PC-9 (cell line): ENCODE measurements at regions not wholly inside any gene's neighbourhood (a gene's known extent, or its start where the extent isn't known, plus 50 kb on each side); places are given as distances from the start of the nearest gene placed in this dataset.

ENCODE experiments used
- BruUV-seq: library from RNA; stranded (reverse); fragments of 400-500 nt; replicated peaks from 2 replicates; lab custom pipeline; 2021; lab: Mats Ljungman, UMichigan
- CTCF ChIA-PET: fragments of 300-600 bp; sonication (Branson Sonifier 250); formaldehyde crosslinking; loops from one replicate; lab custom pipeline; 2022; ENCODE audit warnings: antibody characterized with exemption; lab: Charles Lee
- POLR2A ChIA-PET: fragments of 300-600 bp; sonication (Branson Sonifier 250); formaldehyde crosslinking; loops from one replicate; lab custom pipeline; 2022; ENCODE audit warnings: antibody characterized with exemption; ENCODE audit not compliant: unreplicated experiment; lab: Charles Lee
- DNase-seq, 2 experiments: peaks; one replicate each; pipeline versions ENCODE4 v3.0.0 to v3.0.0-alpha.2; 2015 to 2022; ENCODE audit warnings: mixed read lengths in 1 of 2
- H2AFZ ChIP-seq: fragments of 200-600 bp; sonication (generic); 2 replicates; pipeline ENCODE4 v1.8.1; 2017; ENCODE audit warnings: antibody characterized with exemption
- H3F3A ChIP-seq: fragments of 200-600 bp; sonication (generic); 2 replicates; pipeline ENCODE4 v1.8.1; 2017; ENCODE audit warnings: antibody characterized with exemption, mild to moderate bottlenecking, low read depth; ENCODE audit not compliant: insufficient read depth
- H3K27ac ChIP-seq: fragments of 200-600 bp; sonication (generic); 2 replicates; pipeline ENCODE4 v1.6.1; 2016; ENCODE audit warnings: mixed run types
- H3K27me3 ChIP-seq: fragments of 200-600 bp; sonication (generic); 2 replicates; pipeline ENCODE4 v1.6.1; 2016; ENCODE audit warnings: low read depth, mixed run types; ENCODE audit not compliant: insufficient read depth
- H3K36me3 ChIP-seq: fragments of 200-600 bp; sonication (generic); 2 replicates; pipeline ENCODE4 v1.6.1; 2016; ENCODE audit warnings: low read depth, mixed run types
- H3K4me1 ChIP-seq: fragments of 200-600 bp; sonication (generic); replicated peaks from 2 replicates; pipeline ENCODE4 v1.6.1; 2016; ENCODE audit warnings: mixed run types; ENCODE audit not compliant: insufficient read depth
- H3K4me2 ChIP-seq: fragments of 200-600 bp; sonication (generic); 2 replicates; pipeline ENCODE4 v1.6.1; 2017; ENCODE audit warnings: mixed run types
- H3K4me3 ChIP-seq: fragments of 200-600 bp; sonication (generic); 2 replicates; pipeline ENCODE4 v1.6.1; 2016; ENCODE audit warnings: mixed run types
- H3K79me2 ChIP-seq: fragments of 200-600 bp; sonication (generic); 2 replicates; pipeline ENCODE4 v1.6.1; 2017; ENCODE audit warnings: low read depth, mixed run types
- H3K9me2 ChIP-seq: fragments of 200-600 bp; sonication (generic); 2 replicates; pipeline ENCODE4 v1.8.1; 2017; ENCODE audit warnings: mild to moderate bottlenecking; ENCODE audit not compliant: insufficient read depth
- H3K9me3 ChIP-seq: fragments of 200-600 bp; sonication (generic); 2 replicates; pipeline ENCODE4 v1.8.1; 2016; ENCODE audit warnings: low read depth; ENCODE audit not compliant: insufficient read depth
- H4K20me1 ChIP-seq: fragments of 200-600 bp; sonication (generic); 2 replicates; pipeline ENCODE4 v1.8.1; 2017; ENCODE audit not compliant: insufficient read depth
- EZH2 ChIP-seq: fragments of 200-600 bp; sonication (generic); IDR thresholded peaks from 2 replicates; pipeline ENCODE4 v1.8.0; 2017; ENCODE audit warnings: antibody characterized with exemption, low read depth
- intact Hi-C: fragments of 100-400 bp; cut with micrococcal nuclease; formaldehyde crosslinking; loops from one replicate; pipeline ENCODE4 v1.10.0; 2022; ENCODE audit not compliant: unreplicated experiment
- TF ChIP-seq, protein P1 (sequence below): fragments of 200-600 bp; sonication (generic); conservative IDR thresholded peaks from 2 replicates; pipeline ENCODE4 v1.6.1; 2017; ENCODE audit warnings: mixed run types, antibody characterized with exemption, mild to moderate bottlenecking, moderate library complexity

DNA sequence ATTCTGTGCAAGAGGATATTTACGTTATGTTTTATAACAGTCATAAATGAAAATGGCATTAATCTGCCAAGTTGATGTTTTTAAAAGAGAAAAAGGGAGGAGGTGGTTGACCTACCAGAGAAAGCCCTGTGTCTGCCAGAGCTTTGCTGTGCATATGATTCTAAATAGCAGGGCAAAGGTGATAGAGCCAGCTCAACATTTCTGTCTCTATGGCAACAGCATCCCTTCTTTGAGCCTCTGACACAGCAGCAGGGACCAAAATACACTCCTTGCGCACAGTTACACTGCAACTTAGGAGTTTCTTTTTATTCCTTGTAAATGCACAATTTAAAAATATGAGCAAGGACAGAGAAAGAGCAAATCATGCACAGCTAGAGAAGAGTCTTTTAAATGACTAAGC is 133.3 kb upstream of the RAI2 start:
- no peaks in the 10 kb centered on the region for H3K79me2 ChIP-seq
- no peak for TF ChIP-seq EZH2
- TF ChIP-seq, protein P1, sequence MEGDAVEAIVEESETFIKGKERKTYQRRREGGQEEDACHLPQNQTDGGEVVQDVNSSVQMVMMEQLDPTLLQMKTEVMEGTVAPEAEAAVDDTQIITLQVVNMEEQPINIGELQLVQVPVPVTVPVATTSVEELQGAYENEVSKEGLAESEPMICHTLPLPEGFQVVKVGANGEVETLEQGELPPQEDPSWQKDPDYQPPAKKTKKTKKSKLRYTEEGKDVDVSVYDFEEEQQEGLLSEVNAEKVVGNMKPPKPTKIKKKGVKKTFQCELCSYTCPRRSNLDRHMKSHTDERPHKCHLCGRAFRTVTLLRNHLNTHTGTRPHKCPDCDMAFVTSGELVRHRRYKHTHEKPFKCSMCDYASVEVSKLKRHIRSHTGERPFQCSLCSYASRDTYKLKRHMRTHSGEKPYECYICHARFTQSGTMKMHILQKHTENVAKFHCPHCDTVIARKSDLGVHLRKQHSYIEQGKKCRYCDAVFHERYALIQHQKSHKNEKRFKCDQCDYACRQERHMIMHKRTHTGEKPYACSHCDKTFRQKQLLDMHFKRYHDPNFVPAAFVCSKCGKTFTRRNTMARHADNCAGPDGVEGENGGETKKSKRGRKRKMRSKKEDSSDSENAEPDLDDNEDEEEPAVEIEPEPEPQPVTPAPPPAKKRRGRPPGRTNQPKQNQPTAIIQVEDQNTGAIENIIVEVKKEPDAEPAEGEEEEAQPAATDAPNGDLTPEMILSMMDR = no peak
- no peak overlapping the region for H2AFZ ChIP-seq
- intact Hi-C loops = no loop called here
- no peaks in the 10 kb centered on the region for H3K4me1 ChIP-seq
- no peaks in the 10 kb centered on the region for H3K9me3 ChIP-seq
- H3K27ac ChIP-seq = no peak overlapping the region
- no peak for DNase-seq
- CTCF ChIA-PET = no interaction called here
- H4K20me1 ChIP-seq = no peaks in the 10 kb centered on the region
- no TSS peak for BruUV-seq
- no peaks in the 10 kb centered on the region for H3K27me3 ChIP-seq
- POLR2A ChIA-PET = no interaction called here
- no peak overlapping the region for H3K4me2 ChIP-seq
- no peaks in the 10 kb centered on the region for H3K36me3 ChIP-seq
- H3F3A ChIP-seq = no peaks in the 10 kb centered on the region
- no peaks in the 10 kb centered on the region for H3K9me2 ChIP-seq
- H3K4me3 ChIP-seq = no peak overlapping the region

DNA sequence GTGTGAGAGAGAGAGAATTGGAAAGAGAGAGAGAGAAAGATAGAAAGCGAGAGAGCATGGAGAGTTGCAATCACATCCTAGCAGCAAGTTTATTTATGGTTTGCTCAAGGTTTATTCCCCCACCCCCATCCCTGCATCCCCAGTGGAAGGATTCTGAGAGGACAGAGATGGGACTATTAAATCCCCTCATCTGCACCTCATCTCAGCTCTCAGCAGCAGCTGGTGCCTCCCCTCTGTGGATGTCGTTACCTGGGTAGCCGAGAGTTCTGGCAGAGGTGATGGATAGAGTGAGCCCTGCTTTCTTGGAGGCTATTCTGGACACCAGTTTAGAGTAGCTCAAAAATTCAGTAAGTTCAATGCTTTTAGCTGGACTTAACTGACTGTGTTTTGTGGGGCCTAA is 132.0 kb upstream of the RAI2 start:
- no peaks in the 10 kb centered on the region for H3K9me3 ChIP-seq
- no peak for DNase-seq
- no peaks in the 10 kb centered on the region for H3K27me3 ChIP-seq
- no peaks in the 10 kb centered on the region for H3K36me3 ChIP-seq
- H2AFZ ChIP-seq = no peak overlapping the region
- ChIA-PET POLR2A (no interaction called here), CTCF (no interaction called here)
- TF ChIP-seq, protein P1 = no peak
- TF ChIP-seq EZH2 = no peak
- no peaks in the 10 kb centered on the region for H3K4me1 ChIP-seq
- no peak overlapping the region for H3K27ac ChIP-seq
- H4K20me1 ChIP-seq = no peaks in the 10 kb centered on the region
- H3K4me2 ChIP-seq = no peak overlapping the region
- no peaks in the 10 kb centered on the region for H3K79me2 ChIP-seq
- intact Hi-C loops = no loop called here
- H3F3A ChIP-seq = no peaks in the 10 kb centered on the region
- no TSS peak for BruUV-seq
- no peak overlapping the region for H3K4me3 ChIP-seq
- H3K9me2 ChIP-seq = no peaks in the 10 kb centered on the region

DNA sequence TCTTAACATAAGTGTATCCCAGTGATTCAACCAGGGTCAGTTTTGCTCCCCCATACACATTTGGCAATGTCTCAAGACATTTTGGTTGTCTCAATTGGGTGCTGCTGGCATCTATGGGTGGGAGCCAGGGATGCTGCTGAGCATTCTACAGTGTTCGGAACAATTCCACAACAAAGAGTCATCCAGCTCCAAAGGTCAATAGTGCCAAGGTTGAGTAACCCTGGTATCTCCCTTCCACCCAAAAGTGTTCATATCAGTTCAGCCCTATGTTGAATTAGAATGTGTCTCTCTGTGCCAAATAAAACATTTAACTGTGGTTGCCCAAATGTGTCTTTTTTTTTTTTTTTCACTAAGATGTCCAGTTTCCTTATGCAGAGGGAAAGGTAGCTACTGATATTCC is 129.4 kb upstream of the RAI2 start:
- BruUV-seq = no TSS peak
- no peaks in the 10 kb centered on the region for H3K79me2 ChIP-seq
- no peaks in the 10 kb centered on the region for H3K27me3 ChIP-seq
- no peaks in the 10 kb centered on the region for H3K4me1 ChIP-seq
- no peak overlapping the region for H3K27ac ChIP-seq
- H2AFZ ChIP-seq = no peak overlapping the region
- H3K4me2 ChIP-seq = no peak overlapping the region
- ChIA-PET POLR2A (no interaction called here), CTCF (no interaction called here)
- H3K9me2 ChIP-seq = no peaks in the 10 kb centered on the region
- TF ChIP-seq, protein P1 = no peak
- TF ChIP-seq EZH2 = no peak
- no peaks in the 10 kb centered on the region for H3F3A ChIP-seq
- H4K20me1 ChIP-seq = no peaks in the 10 kb centered on the region
- DNase-seq = no peak
- intact Hi-C loops = no loop called here
- H3K9me3 ChIP-seq = no peaks in the 10 kb centered on the region
- no peaks in the 10 kb centered on the region for H3K36me3 ChIP-seq
- H3K4me3 ChIP-seq = no peak overlapping the region
